Esophagus squamous epithelium (tissue), 5 donors: ENCODE measurements at regions not wholly inside any gene's neighbourhood (a gene's known extent, or its start where the extent isn't known, plus 50 kb on each side); places are given as distances from the start of the nearest gene placed in this dataset.

Experiments used
- DNase-seq: peaks from one replicate; lab custom pipeline; 2025; lab: John Stamatoyannopoulos, UW
- H3K27ac ChIP-seq, 4 donors: fragments of 200-600 bp; sonication (generic); one replicate each; pipeline ENCODE4 v1.5.1; 2016 to 2019; ENCODE audit warnings: mild to moderate bottlenecking in 1 of 4
- H3K27me3 ChIP-seq, 4 donors: fragments of 200-600 bp; sonication (generic); 1 replicate in 3 of 4; 2 replicates in 1 of 4; pipeline versions ENCODE4 v1.5.1 to v1.6.0; 2017 to 2021; ENCODE audit warnings: antibody characterized with exemption in 1 of 4
- H3K36me3 ChIP-seq, 3 donors: fragments of 200-600 bp; sonication (generic); one replicate each; pipeline ENCODE4 v1.5.1; 2016 to 2019
- H3K4me1 ChIP-seq, 3 donors: fragments of 200-600 bp; sonication (generic); one replicate each; pipeline ENCODE4 v1.5.1; 2017 to 2019
- H3K4me3 ChIP-seq, 4 donors: fragments of 200-600 bp; sonication (generic); 1 replicate in 3 of 4; 2 replicates in 1 of 4; pipeline ENCODE4 v1.5.1; 2016 to 2019; ENCODE audit warnings: mild to moderate bottlenecking in 2 of 4, moderate library complexity in 1 of 4
- H3K9me3 ChIP-seq, 3 donors: fragments of 200-600 bp; sonication (generic); one replicate each; pipeline ENCODE4 v1.5.1; 2016 to 2019
- POLR2A ChIP-seq, 4 donors: fragments of 450-650 bp; IDR thresholded peaks; one replicate each; pipeline ENCODE4 v1.6.1; 2017; ENCODE audit warnings: antibody characterized with exemption in 4 of 4, mild to moderate bottlenecking in 4 of 4, moderate library complexity in 3 of 4
- WGBS, 2 donors: methylation state at CpG; one replicate each; pipeline ENCODE4 v1.1.5; 2018; 5-methylcytosine and 5-hydroxymethylcytosine counted together
- intact Hi-C: fragments of 100-400 bp; cut with DNase I; formaldehyde crosslinking; loops from one replicate; pipeline ENCODE4 v1.15.0; 2022
- TF ChIP-seq, protein P1 (sequence below), 6 experiments: fragments of 450-650 bp in 4 of 6; fragments of 200-600 bp in 2 of 6; sonication (generic) in 2 of 6; IDR thresholded peaks; one replicate each; pipeline ENCODE4 v1.5.1; 2016 to 2019; ENCODE audit warnings: antibody characterized with exemption in 6 of 6, mild to moderate bottlenecking in 4 of 6, moderate library complexity in 4 of 6
- donor health status: DM: yes; HTN: yes; CAD: no.

- H3K27ac ChIP-seq = no peak overlapping the region
- H3K4me1 ChIP-seq = no peaks in the 10 kb centered on the region
- H3K27me3 ChIP-seq = no peaks in the 10 kb centered on the region
- no peak for DNase-seq
- 44 to 45% methylated on average over 10 of the region's 10 CpGs for WGBS, 2 donors
- no peaks in the 10 kb centered on the region for H3K9me3 ChIP-seq
- intact Hi-C loops = no loop called here
- TF ChIP-seq POLR2A (IDR thresholded peaks at IDR 0.05) = no peak
- TF ChIP-seq, protein P1, sequence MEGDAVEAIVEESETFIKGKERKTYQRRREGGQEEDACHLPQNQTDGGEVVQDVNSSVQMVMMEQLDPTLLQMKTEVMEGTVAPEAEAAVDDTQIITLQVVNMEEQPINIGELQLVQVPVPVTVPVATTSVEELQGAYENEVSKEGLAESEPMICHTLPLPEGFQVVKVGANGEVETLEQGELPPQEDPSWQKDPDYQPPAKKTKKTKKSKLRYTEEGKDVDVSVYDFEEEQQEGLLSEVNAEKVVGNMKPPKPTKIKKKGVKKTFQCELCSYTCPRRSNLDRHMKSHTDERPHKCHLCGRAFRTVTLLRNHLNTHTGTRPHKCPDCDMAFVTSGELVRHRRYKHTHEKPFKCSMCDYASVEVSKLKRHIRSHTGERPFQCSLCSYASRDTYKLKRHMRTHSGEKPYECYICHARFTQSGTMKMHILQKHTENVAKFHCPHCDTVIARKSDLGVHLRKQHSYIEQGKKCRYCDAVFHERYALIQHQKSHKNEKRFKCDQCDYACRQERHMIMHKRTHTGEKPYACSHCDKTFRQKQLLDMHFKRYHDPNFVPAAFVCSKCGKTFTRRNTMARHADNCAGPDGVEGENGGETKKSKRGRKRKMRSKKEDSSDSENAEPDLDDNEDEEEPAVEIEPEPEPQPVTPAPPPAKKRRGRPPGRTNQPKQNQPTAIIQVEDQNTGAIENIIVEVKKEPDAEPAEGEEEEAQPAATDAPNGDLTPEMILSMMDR (IDR thresholded peaks at IDR 0.05) = no peak
- no peak overlapping the region for H3K4me3 ChIP-seq
- no peaks in the 10 kb centered on the region for H3K36me3 ChIP-seq
Observed at GRCh38 chr12:102539651-102540553, 59.5 kb upstream of the IGF1 start.

GRCh38 chr12:102535306-102535705, 54.9 kb upstream of the IGF1 start:
- Histone ChIP-seq H3K36me3 (no peaks in the 10 kb centered on the region), H3K4me1 (no peaks in the 10 kb centered on the region), H3K27ac (no peak overlapping the region), H3K27me3 (peaks cover 0 to 3% (median 0%) of the 10 kb centered on the region in 4 donors), H3K4me3 (no peak overlapping the region), H3K9me3 (no peaks in the 10 kb centered on the region)
- TF ChIP-seq, protein P1 (IDR thresholded peaks at IDR 0.05) = no peak
- no peak for TF ChIP-seq POLR2A (IDR thresholded peaks at IDR 0.05)
- 89 to 90% methylated on average over 6 to 7 of the region's 8 CpGs for WGBS, 2 donors
- intact Hi-C loops = no loop called here
- DNase-seq = no peak

DNA sequence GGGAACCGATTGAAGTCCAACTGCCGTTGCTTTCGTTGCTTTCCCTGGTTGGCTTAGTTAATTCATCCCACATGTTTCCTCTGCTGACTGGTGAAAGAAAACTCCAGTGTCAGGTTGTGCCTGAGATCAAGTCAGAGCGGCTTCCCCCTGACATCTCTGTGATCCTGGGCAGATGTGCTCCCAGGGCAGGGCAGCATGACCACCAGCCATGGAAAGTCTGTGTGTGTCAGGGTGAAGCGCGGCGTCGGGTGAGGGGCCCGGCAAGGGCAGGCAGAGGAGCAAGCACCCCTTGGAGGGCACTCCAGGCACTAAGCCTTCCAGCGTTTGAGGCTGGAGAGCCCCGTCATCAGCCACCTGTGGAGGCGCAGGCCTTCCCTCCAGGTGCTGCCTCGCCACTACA, 54.5 kb upstream of the IGF1 start:
- 70 to 83% methylated on average over 2 to 11 of the region's 13 CpGs for WGBS, 2 donors
- H3K4me1 ChIP-seq = no peaks in the 10 kb centered on the region
- H3K36me3 ChIP-seq = no peaks in the 10 kb centered on the region
- peaks cover 0 to 3% (median 0%) of the 10 kb centered on the region in 4 donors for H3K27me3 ChIP-seq
- DNase-seq = no peak
- intact Hi-C loops = no loop called here
- H3K9me3 ChIP-seq = no peaks in the 10 kb centered on the region
- H3K27ac ChIP-seq = no peak overlapping the region
- TF ChIP-seq POLR2A (IDR thresholded peaks at IDR 0.05) = no peak
- TF ChIP-seq, protein P1 (IDR thresholded peaks at IDR 0.05) = no peak
- H3K4me3 ChIP-seq = no peak overlapping the region

DNA sequence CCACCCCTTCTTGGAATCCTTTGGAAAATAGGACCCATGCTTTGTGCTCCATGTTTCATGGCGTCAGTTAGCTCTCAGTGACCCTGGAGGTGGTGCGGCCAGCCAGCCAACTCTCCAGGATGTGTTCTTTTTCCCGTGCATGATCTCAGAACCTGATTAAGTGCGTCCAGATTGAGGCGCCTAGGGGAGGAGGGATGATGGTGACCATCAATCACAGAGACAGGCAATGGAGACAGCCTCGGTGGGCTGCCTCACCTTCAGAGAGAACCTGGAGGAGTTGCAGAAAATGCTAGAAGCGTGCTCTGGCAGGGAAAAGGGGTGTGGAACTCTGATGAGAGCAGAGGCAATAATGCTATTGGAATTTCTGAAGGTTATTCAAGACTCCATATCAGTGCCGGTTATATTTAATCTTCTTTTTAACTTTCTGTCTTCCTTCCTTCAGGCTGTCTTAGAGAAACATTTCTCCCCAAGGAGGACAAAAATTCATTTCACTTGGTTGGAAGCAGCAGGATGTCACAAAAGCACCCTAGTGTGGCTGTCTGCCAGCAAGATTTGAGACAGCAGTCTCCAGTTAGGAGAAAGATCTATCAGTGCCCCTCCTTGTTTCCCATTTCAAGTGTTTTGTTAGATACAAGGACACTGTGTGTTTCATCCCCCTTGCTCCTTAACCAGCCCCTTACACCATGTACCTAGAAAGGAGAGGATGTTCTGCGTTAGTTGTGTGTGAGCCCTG, 53.3 kb upstream of the IGF1 start:
- WGBS, 2 donors = 55 to 62% methylated on average over 6 to 7 of the region's 9 CpGs
- no peaks in the 10 kb centered on the region for H3K4me1 ChIP-seq

More for the DNA sequence above, 53.3 kb upstream of the IGF1 start:
- H3K9me3 ChIP-seq = no peaks in the 10 kb centered on the region
- TF ChIP-seq, protein P1 (IDR thresholded peaks at IDR 0.05) = no peak
- TF ChIP-seq POLR2A (IDR thresholded peaks at IDR 0.05) = no peak
- H3K27me3 ChIP-seq = peaks cover 0 to 3% (median 0%) of the 10 kb centered on the region in 4 donors
- intact Hi-C loops = no loop called here
- H3K4me3 ChIP-seq = no peak overlapping the region
- no peak overlapping the region for H3K27ac ChIP-seq
- no peak for DNase-seq
- no peaks in the 10 kb centered on the region for H3K36me3 ChIP-seq
